Hematopoietic multipotent progenitor cell treated with erythropoietin and hydrocortisone succinate and interleukin-3 and kit ligand, for 4 days (in vitro differentiated cells): ENCODE measurements at regions not wholly inside any gene's neighbourhood (a gene's known extent, or its start where the extent isn't known, plus 50 kb on each side); places are given as distances from the start of the nearest gene placed in this dataset.

ENCODE experiments used
- DNase-seq: peaks from one replicate; pipeline ENCODE4 v3.0.0-alpha.2; 2015

DNA sequence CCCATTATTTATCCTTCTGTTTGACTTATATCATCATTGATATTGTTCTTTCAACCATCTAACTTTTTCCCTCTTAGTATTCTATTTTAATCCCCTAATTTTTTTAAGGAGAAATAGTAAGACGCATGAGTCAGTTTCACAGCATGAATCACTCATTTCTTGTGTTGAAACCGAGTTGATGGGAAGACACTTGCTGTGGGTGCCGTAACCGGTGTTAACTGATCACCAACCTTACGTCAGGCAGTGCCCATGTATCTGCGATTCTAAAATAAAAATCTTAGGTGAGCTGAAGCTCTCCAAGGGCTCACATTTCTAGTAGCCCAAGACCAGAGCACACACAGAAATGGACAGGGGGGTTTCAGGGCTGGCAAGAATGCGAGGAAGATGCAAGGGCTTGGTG lies 348.1 kb downstream of the GALR1 start:
- no peak for DNase-seq

DNA sequence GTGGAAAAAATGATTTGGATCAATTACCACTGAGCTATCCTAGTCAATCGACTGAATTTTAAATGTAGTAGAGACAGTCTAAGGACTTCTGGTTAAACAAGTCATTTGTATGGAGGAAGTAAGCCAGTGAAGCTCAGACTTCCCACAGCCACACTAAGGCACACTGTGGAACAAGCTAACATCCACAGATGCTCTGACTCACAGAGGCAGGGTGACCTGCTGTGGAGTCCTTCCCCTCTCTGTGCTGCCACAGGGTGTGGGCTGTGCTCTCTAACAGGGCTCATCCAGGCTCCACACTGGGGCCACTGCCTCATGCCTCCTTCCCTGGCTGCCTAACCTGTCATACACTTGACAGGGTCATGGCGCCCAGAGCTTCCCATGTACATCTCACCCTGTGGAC lies 351.0 kb downstream of the GALR1 start:
- DNase-seq: no peak

DNA sequence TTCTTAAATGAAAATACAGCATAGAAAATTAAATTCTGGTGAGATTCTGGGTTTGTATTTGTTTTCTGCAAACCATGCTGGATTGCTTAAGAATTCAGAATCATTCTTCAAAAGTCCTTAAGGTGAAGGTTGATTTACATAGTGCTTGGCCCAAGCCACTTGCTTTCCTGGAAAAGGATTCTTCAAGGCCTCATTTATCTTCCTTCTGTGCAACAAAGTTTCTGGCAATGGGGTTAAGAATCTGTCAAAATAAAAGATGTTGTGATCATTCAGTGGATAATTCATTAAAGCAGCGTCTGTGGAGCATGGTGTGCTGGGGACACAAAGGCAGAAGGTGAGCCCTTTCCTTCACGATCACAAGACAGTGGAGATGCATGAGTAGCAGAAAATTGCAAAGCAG lies 351.9 kb downstream of the GALR1 start:
- no peak for DNase-seq

DNA sequence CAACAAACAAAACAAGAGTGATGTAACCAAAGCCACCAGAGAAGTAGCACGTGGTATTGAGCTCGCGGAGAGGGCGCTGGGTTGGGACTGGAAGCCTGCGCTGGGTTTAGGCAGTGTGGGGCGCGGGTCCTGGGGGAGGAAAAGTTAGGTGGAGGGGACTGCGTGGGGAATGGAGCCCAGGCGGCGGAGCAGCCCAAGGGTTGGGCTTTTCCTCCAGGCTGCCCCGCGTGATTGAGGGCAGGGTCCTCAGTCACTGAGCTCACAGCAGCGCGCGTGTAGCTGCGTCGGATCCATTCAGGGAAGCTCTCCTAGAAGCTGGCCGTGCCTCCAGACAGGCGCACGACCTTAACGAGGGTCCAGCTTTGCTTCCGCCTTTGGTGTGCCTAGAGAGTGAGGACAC lies 357.4 kb downstream of the GALR1 start:
- no peak for DNase-seq

DNA sequence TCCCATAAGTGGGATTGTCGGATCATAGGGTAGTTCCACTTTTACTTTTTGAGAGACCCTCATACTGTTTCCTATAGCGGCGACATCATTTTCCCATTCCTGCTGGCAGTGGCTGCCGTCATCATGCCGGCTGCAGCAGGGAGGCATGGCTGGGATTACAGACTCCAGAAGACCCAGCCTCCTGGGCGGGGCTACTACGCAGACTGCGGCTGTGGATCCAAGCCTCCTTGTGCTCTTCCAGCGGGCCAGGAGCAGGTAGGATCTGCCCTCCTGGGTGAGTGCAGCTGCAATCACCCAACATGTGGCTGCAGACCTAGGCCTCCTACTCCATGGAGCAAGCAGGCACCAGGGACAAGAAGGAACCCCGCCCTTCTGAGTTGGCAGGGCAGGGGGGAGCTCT lies 359.2 kb downstream of the GALR1 start:
- no peak for DNase-seq

DNA sequence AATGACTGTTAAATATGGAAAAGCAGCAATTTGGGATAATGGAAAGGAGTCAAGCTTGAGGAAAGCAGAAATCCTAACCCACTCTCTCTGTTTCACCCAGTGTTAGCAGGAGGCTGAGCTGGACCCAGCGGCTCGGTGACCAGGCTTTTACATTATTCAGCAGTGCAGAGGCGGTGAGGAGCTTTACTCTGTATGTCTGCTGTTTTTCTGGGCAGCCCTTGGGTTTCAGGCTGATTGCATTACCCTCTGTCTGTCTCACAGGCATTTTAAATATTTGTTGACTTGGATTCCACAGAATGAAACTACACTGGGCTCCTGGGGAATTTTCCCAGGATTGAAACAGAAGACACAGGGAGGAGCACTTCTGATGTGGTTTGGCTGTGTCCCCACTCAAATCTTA lies 368.0 kb downstream of the GALR1 start:
- DNase-seq: no peak

DNA sequence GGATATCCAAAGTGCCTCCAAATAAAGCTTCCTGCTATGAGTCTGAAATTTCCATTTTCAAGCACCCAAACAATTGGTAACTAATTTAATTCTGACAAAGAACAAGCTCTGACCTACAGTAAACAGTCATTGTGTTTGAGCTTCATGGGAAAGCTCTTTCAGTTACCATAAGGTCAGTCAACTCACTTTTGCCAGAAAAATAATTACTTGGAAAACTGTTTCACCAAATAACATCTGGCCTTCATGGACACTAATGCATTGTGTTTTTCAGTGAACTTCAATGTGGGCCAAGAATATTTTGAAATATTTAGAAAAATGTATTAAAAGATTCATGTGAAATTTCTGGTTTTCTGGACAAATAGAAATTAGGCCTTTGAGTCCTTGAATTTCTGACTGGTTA lies 369.9 kb downstream of the GALR1 start:
- DNase-seq: no peak

DNA sequence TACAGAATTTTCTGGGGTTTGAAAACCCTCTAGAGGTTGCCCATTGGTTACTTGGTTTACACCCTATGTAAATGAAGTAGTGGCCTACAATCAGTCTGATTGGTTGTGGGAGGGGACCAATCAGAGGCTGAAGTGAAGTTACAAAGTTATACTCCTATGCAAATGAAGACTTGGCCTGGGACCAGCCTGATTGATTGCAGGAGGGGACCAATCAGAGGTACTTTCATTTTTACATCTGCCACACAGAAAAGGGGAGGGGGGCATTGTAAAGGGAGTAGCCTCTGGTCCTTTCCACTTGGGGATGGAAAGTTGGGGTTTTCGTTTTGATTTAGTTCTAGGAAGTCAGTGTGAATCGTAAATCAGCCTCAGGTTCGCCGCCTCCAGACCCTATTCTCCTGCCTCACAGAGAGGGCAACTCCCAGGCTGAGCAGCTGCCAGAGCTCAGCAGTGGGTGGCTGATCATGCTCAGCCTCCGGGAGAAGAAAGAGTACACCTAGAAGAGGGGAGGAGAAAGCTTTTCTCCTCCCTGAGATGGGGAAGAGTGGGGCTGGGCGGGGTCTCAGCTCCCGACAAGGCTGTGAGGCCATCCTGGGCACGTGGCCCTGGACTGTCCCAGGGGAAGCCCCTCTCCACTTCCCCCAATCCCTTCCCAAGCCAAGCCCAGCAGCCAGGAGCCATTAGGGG lies 372.5 kb downstream of the GALR1 start:
- no peak for DNase-seq

DNA sequence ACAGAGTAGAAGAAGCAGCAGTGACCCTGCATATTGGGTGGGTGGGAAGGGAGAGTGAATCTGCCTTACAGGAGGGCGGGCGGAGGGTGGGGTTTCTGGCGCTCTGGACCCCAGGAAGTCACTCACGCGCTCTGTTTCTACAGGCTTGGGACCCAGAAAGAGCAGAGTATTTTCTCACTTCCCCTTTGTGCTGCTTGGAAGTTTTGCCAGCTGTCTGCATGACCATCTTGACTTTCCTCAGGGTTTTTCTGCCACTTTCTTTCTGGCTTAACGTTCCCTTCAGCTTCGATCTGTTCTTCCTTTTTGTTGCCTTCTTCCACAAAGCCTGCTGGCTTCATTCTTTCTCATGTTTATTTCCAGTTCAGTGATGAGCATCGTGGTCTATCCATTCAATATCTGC lies 383.1 kb downstream of the GALR1 start:
- no peak for DNase-seq

DNA sequence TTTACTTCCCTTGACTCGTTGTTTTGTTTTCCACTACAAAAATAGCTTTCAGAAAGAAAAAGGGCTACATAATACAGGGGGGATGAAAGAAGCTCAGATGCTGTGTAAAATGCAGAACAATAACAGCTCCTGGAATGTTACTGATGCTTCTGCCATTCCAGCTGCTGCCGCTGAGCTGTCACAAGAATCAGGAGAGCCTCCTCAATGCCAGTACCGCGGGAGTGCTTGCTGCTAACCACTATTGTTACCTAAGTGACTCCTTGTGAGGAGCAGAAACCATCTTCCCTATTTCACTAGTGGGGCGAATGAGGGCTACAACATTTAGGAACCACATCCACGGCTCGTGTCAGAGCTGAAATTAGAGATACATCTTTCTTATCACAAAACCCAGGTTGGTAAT lies 384.8 kb downstream of the GALR1 start:
- DNase-seq: no peak

DNA sequence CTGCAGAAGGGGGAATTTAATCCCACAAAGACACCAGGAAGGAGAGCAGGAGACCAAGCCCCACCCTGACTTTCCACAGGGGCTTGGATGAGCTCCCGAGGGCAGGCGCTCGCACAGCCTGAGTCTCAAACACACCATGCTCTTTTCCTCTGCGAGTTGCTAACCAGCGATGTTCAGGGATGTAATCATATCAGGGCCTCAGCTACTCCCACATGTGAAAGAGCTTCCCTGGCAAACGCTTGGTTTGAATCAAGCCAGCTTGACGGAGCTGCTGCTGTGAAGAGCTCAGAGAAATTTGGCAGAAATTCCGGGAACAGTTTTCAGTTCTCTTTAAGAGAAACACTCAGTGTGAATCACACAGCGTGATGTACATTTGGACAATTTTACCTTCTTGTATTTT lies 385.8 kb downstream of the GALR1 start:
- no peak for DNase-seq

DNA sequence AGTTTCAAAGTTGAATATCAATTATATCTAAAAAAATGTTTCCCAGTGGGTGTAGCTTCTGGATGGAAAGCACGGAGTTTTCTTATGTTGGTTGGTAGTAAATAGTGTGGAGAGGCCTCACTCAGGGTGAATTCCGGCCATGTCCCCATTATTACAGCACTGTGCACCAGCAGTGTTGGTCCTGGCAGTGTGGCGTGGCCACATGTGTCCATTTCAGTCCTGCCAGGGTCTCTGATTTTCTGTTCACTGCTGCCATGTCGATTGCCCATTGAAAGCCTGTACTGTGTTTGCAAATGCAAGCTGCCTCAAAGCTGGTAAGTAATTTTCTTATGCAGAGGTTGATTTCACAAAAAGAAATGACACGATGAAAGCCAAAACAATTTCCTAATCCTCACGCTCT lies 386.2 kb downstream of the GALR1 start:
- DNase-seq: no peak

DNA sequence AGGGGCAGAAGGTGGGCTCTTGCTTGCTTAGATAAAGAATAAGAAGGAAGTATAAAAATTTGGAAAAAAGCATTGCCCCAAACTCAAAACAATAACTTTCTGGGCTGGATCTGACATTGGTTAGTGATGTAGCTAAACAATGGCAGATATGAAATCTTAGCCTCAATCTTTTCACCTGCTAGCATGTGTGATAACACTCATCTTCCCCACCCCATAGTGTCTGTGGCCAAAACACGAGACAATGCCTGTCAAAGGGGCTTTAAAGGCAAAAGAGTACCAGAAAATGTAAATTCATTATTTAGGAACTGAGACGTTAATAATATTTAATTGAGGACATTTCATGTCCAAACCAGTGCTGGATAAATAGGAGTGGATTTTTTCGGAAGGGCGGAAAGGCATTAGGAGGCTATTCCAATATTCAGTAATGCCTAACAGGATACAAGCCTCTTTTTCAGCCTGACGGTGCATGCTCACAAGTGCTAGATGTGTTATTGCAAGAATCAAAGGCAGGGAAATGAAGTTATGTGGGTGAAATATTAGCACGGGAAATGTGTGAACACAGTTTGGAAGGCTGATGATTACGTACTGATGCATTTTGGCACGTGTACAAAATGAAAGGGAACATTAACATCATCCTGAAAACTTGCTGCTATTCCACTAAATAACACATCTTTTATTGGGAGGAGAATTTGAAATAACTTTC lies 395.7 kb downstream of the GALR1 start:
- no peak for DNase-seq

DNA sequence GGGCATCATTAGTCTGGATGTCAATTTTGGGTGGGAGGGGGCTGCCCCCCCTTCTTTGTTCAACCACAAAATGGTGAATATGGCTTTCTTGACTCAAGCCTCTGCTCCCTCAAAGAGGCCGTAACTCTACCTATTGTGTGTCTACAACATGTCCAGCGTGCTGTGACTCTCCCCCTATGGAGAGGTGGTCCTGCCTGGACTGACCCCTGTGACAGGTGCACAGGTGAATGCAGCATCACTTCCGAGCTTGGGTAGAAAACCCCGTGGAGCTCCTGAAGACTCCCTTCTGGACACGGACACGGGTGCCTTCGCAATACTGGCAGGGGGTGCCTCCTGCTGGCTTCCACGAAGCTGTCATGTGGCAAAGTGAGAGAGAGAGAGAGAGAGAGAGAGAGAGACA lies 397.8 kb downstream of the GALR1 start:
- DNase-seq: no peak

DNA sequence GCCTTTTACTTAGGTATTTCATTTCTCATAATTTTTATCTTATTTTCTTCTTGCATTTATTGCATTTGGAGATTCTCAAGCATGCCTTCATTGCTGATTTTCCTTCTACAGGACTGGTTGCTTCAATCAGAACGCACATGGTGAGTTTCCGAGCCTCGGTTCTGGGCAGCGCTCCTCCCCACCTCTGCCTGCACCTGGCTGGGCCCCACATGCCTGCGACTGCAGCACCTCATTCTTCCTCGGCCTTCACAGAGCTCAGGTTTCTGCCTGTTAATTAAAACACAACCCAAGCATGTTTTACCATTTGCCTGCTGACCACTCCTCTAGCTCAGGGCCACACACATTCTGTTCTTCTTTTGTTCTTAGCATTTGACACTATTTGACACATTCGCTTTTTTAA lies 398.8 kb downstream of the GALR1 start:
- no peak for DNase-seq

DNA sequence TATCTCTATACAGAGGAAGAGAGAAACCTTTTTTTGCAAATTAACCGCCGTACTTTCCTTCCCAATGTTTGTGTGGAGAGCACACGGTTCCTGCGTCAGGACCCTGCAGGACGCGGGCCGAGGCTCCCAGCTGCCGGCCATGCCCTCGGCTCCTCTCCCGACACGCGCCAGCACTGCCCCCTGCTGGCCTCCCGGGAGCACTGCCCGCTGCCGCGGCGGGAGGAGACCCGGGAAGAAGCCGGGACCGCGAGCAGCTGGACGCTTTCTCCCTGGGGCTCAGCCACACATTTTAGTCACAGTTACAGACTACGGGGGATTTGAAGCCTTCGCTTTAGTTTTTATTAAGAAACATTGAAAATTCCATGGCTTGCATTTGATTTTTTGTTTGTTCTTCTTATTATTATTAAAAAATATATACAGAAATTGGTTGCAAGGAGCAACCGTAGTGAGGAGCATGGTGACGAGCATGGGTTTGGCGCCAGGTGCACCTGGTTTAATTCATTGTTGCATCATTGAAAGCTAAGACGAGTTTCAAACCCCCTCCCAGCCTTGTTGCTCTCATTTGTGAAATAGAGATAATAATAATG lies 401.2 kb downstream of the GALR1 start:
- peak; percentile 73 for DNase-seq

DNA sequence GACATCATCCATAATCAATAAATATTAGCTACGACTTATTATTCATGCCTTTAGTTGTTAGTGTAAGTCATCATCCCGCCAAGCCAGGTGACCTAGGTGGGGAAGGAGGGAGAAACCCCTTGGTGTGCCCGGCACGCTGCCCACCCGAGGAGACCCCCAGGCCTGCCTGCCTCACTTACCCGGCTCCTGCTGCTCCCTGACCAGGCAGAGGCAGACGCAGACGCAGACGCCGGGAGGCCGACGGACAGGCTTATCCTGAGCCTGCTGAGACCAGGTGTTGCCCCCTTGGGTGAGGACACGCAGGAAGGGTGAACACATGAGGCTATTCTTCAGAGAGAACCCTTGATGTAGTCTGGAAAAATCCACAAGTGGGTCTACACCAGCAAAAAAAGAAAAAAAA lies 401.8 kb downstream of the GALR1 start:
- no peak for DNase-seq

DNA sequence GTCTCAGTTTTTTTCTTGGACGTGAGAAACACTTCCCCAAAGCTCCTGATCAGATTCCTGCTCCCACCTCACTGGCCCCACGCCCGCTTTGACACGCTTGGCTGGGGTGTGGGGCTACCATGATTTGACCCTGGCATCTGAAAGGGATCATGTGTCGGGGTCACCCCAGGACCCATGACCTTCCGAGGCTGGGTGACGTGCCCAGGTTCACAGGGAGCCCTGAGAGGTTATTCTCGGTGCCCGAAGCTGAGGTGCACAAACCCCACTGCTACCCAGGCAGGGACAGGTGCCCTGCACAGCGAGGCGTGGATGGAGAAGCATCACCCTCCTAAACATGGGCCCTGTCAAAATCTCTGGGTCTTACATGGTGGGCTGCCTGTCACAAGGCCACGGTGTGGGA lies 404.1 kb downstream of the GALR1 start:
- no peak for DNase-seq

DNA sequence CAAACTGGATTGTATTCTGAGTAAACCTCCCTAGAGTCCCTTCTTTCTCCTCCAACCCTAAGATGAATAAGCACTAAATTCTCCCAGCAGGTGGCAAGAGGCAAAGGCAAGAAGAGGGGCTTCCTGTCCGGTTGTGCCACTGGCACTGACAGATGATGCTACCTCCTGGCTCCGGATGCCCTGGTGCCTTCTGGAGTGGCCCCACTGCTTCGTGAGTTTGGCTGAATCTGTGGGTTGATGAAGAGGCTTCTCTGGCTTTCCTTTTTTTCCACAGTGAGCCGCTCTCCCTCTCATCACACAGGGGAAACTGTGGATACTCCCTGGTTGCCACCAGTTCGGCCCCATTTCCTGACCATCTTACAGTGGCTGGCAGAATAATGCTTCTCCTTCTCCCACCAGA lies 404.7 kb downstream of the GALR1 start:
- no peak for DNase-seq

DNA sequence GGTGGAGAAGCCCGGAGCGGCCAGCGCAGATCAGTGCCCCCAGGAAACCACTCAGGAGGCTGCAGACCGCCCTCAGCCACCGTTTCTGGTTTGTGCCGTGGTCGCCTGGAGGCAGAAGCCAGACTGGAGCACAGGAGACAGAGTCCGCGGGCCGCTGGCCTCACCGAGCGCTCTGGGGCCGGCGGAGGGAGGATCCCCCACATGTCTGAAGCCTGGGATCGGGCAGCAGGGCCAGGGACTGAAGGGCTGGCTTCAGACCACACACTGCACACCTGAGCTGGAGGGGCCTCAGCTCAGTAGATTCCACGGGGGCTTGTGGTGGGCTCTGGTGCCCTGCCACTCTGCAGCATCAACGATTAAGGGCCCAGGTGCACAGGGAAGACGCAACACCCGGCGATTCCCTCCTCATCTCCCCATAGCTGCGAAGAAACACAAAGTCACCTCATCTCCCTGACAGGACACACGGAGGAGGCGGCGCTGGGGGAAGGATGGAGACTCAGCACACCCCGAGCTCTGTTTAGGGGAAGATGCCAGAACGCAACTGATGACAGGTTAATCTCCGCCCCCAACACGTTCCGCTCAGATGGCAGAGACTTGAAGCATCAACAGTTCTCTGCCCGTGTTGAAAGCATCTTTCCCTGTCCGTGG lies 408.1 kb downstream of the GALR1 start:
- no peak for DNase-seq

DNA sequence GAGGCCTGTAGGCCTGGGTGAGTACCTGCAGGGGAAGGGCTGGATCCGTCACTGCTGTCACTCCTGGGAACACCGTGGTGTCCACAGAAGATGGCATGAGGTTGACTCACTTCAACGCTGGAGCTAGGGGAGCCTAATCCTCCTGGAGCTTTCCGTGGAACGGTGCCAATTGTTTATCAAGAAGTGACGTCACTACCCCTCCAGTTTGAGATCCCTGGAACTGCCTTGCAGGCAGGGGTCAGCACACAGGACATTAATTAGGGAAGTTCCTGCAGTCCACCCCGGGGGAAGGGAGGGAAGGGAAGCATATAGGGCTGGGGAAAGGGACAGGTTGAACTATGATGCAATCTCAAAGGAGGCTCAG lies 408.6 kb downstream of the GALR1 start:
- no peak for DNase-seq

DNA sequence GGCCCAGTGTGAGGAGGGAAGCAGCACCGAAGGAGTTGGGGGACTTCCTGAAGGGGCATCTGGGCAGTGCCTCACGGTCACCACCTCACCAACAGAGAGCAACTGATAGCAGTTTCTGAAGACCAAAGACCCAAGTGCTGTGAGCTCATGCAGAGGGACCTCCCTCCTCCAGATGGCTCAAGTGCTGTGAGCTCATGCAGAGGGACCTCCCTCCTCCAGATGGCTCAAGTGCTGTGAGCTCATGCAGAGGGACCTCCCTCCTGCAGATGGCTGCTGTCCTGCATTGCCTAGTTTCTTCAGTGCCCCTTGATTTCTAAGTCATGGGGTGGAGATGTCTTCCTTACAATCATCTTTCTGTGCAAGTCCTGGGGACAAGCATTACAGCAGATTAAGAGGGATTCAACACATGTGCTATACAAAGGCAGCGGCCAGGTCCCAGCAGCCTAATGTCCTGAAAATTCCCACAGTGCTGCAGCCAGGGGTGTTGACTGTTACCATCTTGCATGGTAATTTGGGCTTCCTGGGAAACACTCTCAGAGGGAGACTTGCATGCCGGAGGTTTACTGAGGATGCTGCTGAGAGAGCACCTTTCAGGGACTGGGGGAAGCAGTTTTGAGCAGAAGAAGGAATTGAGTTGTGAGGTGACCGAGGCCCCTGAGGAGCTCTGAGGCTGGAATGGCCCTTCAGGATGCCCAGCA lies 409.3 kb downstream of the GALR1 start:
- DNase-seq: no peak

DNA sequence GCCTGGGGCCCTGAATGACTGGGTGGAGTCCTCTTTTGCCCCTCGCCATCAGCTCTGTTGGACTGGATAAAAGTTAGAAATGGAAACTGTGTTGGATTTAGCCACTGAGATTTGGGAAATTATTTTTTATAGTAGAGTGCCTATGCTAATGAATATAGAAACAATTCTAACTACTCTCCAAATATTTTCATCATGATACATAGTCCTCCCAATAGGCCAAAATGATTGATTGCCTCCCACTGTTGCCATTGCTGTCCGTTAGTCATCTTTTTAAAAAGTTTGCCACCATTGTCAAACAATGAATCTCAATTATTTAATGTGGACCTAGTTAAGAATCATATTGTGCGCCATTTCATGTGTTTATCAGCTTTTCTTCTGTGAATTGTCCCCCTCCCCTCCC lies 417.0 kb downstream of the GALR1 start:
- no peak for DNase-seq

DNA sequence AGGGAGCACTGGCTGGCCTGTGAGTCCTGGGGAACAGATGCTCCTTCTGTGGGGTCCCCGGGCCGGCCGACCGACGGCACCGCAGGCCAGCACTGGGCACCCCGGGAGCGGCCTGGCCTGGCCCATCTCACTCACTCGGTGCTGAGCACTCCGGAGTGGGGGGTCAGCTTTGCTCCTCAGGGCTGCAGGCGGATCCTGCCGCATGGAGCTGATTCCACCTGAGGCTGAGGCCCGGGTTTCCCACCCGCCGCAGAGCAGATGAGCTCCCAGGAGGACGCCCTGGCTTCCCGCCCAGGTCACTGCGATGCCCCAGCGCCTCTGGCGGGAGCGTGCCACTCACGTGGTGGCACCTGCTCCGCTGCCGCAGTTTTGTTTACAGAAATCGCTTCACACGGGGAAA lies 418.6 kb downstream of the GALR1 start:
- no peak for DNase-seq
